GM11168 (cell line): ENCODE measurements at regions not wholly inside any gene's neighbourhood (a gene's known extent, or its start where the extent isn't known, plus 50 kb on each side); places are given as distances from the start of the nearest gene placed in this dataset.

ENCODE experiments used
- in situ Hi-C: fragments of 300-500 bp; cut with MboI; formaldehyde crosslinking; loops from one replicate; pipeline ENCODE4 v1.12.0; 2022; ENCODE audit warnings: low sequenced_read_pairs; ENCODE audit not compliant: unreplicated experiment

DNA sequence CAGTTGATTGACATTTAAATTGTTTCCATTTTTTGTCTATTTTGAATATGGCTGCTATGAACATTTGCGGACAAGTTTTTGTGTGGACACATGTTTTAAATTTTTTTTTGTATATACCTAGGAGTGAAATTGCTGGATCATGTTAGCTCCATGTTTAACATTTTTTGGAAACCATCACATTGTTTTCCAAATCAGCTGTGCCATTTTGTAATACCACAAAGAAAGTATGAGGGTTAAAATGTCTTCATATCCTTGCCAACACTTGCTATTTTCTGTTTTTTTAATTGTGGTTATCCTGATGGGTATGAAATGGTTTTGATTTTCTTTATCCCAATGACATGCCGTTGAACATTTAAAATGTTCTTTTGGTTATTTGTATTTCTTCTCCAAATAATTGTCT lies 52.1 kb downstream of the CARTPT start:
- in situ Hi-C loops, result no loop called here

DNA sequence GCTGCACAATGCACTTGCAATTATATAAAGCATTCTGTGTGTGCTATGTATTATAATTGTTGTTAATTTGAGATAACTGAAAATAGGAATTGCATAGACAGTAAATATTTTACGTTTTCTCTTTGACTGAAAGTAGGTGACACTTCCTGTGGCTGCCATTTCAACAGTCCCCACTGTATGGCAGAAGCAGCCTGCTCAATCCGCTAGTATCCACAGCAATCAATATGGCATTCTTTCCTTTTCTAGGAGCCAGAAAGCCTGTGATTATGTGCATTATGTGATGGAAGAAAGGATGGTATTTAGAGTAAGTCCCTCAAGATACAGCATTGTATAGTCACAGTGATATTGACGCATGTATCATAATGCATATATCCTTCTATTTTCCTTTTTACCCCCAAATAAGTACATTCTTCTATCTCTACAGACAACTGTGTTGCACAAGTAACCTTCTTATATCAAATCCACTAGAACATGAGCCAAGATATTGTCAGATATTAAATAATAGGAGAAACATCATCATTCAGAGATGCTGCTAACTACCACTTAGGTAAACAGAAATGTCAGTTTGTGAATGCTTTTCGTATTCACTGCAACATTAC lies 59.7 kb downstream of the CARTPT start:
- in situ Hi-C loops, result loop anchor here (25.0 kb wide), 2 partner anchors 234 to 534 kb away; partner anchors contain the start of genes MRPS27 and PTCD2

DNA sequence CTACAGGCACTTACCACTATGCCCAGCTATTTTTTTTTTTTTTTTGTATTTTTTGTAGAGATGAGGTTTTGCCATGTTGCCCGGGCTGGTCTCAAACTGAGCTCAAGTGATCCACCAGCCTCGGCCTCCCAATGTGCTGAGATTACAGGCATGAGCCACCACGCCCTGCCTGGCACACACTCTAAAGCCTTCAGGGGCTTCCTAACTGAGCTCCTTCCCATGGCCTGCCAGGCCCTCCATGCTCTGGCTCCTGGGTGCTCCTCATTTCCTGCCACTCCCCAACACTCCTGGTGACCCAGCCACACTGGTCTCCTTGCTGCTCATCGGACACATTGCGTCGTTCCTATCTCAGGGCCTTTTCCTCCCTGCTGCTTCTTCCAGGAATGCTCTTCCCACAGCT lies 61.5 kb downstream of the CARTPT start:
- in situ Hi-C loops, result loop anchor here (25.0 kb wide), 2 partner anchors 232 to 532 kb away; partner anchors contain the start of genes MRPS27 and PTCD2

DNA sequence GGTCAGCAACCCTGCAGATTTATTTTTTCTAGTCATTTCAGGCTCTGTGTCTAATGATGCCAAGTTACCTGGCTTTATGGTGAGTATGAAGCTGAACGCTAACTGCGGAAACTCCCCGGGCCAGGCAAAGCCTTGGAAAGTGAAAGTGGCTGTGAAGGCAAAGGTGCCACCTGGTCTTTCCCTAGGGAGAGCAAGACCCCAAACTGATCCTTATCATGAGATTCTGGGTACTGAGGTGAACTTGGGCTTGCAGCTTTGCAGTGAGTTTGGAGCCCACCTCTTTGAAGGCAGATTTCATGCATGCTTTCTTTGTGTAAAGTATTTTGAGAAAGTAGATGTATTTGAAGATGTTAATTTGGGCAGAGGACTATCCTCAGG lies 63.3 kb downstream of the CARTPT start:
- in situ Hi-C loops, result loop anchor here (25.0 kb wide), 2 partner anchors 230 to 530 kb away; partner anchors contain the start of genes MRPS27 and PTCD2

DNA sequence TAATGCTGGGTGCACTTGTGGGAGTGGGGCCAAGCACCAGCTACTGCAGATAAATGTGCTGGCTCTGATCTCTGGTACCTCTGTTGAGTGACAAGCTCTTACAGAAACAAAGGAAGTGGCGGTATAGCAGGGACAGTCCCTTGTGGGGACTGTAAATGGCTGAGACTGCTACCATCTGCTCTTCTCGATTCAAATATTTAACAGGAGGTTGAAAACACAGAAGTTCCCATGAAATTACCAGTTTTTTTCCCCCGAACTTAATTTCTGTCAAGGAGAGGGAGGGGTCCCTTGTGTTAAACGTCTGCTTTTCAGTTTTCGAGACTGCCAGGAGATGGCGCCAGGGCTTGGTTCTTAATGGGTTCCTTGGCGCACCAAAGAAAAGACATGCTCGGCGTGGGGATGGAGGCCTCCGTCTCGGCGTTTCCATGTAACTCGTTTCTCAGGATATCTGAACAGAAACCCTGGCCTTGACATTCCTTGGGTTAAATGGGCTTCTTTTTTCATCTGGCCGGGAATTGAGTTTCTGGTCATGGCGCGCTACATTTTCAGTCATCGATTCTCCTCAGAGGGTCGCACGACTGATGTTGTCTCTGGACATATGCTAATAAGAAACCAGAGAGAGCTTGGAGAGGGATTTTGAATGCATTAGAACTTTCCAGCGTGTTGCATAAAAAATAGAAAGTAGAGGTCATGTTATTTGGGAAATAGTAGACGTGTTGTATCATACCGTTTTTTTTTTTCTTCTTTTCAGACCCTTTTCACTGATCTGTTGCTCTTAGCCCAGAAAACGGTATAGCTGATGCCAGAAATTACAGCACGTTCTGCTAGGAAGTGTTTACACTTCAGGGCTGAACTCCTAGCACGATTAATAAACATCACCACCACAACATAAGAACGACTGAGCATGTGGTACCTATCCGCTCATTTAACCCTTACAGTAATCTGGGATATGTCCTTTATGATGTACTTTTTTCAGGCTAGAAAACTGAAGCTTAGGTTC lies 64.0 kb downstream of the CARTPT start:
- in situ Hi-C loops, result loop anchor here (25.0 kb wide), 2 partner anchors 229 to 529 kb away; partner anchors contain the start of genes MRPS27 and PTCD2

DNA sequence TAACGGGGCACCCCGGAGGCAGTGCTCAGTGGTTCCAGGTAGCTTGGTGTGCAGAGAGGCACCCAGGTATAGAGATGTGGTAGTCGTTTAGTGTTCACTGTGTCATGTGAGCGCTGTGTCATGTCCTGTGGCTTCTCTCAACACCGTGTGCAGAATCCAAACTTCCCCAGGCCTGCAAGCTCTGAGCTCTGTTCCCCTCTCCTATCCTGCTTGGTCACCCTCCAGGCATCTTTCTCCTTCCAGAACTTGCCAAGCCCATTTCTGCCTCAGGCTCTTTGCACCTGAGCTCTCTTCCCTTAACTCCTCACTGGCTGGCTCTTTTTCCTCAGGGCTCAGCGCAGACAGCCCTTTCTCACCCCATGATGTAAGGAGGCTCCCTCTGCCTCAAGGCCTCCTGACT lies 64.8 kb downstream of the CARTPT start:
- in situ Hi-C loops, result loop anchor here (25.0 kb wide), 2 partner anchors 228 to 528 kb away; partner anchors contain the start of genes MRPS27 and PTCD2

DNA sequence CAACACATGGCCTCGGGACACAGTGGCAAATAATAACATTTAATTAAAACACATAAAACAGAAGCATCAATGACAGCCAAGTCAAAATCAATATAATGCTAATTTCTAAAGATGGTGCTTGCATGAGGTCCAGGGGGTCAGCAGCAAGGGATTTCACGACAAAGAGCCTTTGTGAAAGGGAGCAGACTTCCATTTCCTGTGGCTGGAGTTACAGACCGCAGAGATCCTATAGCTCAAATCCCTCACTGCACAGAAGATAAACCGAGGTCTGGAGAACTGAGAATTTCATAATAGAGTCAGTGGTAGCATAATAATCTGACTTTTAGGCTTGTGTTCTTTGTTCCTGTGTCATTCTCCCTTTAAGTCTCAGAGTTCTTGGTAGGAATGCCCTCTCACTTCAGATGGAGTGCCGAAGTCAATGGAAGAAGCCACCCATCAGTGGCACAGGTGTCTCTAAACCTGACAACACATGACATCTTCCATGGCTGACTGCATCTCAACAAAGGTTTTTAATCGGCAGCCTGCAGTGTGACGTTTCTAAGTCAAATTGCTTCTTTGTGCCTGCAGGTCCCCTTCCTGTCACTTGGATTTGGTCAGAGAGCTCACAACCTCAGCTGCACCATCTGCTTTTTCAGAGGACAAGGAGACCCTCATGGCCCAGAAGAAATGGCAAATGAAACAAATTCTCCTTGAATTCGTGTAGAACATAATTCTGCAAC lies 67.4 kb downstream of the CARTPT start:
- in situ Hi-C loops, result loop anchor here (25.0 kb wide), 2 partner anchors 226 to 526 kb away; partner anchors contain the start of genes MRPS27 and PTCD2

DNA sequence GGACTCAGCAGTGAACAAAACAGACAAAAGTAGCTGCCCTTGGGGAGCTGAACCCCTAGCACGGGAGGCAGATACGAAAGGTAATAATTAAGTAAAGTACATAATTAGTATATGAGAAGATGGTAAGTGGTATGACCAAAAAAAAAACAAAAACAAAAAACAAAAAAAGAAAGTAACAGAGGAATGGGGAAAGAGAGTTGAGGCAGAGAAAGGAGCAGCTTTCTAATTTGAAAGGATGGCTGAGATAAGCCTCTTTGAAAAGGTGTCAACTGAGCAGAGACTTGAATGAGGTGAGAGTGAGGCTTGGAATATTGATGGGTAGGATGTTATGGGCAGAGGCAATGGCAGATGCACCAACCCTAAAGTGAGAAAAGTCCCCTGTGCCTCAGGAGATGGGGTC lies 69.7 kb downstream of the CARTPT start:
- in situ Hi-C loops, result loop anchor here (25.0 kb wide), 2 partner anchors 224 to 524 kb away; partner anchors contain the start of genes MRPS27 and PTCD2

DNA sequence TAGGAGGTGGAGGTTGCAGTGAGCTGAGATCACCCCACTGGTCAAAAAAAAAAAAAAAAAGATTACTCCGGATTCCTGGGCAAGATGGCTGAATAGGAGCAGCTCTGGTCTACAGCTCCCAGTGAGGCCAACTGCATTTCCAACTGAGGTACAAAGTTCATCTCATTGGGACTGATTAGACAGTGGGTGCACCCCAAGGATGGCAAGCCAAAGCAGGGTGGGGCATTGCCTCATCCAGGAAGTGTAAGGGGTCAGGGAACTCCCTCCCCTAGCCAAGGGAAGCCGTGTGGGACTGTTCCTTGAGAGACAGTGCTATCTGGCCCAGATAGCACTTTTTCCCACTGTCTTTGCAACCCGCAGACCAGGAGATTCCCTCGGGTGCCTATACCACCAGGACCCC lies 70.7 kb downstream of the CARTPT start:
- in situ Hi-C loops, result loop anchor here (25.0 kb wide), 2 partner anchors 223 to 523 kb away; partner anchors contain the start of genes MRPS27 and PTCD2

DNA sequence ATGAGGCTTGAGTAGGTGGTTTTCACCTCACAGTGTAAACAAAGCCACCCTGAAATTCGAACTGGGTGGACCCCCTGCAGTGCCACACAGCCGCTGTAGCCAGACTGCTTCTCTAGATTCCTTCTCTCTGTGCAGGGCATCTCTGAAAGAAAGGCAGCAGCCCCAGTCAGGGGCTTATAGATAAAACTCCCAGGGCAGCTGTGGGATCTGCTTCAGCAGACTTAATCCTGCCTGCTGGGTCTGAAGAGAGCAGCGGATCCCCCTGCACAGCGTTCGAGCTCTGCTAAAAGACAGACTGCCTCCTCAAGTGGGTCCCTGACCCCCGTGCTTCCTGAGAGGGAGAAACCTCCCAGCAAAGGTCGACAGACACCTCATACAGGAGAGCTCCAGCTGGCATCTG lies 71.4 kb downstream of the CARTPT start:
- in situ Hi-C loops, result loop anchor here (25.0 kb wide), 2 partner anchors 222 to 522 kb away; partner anchors contain the start of genes MRPS27 and PTCD2

DNA sequence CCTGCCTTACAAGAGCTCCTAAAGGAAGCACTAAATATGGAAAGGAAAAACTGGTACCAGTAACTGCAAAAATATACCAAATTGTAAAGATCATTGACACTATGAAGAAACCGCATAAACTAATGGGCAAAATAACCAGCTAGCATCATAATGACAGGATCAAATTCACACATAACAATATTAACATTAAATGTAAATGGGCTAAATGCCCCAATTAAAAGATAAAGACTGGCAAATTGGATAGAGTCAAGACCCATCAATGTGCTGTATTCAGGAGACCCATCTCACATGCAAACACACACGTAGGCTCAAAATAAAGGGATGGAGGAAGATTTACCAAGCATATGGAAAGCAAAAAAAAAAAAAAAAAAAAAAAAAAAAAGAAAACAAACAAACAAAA lies 73.0 kb downstream of the CARTPT start:
- in situ Hi-C loops, result loop anchor here (25.0 kb wide), 2 partner anchors 220 to 520 kb away; partner anchors contain the start of genes MRPS27 and PTCD2

DNA sequence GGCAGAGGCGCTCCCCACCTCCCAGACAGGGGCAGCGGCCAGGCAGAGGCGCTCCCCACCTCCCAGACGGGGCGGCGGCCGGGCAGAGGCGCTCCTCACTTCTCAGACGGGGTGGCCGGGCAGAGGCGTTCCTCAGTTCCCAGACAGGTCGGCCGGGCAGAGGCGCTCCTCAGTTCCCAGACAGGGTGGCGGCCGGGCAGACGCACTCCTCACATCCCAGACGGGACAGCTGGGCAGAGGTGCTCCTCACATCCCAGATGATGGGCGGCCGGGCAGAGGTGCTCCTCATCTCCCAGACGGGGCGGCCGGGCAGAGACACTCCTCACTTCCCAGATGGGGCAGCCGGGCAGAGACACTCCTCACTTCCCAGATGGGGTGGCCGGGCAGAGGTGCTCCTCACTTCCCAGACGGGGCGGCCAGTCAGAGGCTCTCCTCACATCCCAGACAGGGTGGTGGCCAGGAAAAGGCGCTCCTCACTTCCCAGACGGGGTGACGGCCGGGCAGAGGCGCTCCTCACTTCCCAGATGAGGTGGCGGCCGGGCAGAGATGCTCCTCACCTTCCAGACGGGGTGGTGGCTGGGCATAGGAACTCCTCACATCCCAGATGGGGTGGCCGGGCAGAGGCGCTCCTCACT lies 75.1 kb downstream of the CARTPT start:
- in situ Hi-C loops, result loop anchor here (25.0 kb wide), 2 partner anchors 218 to 518 kb away; partner anchors contain the start of genes MRPS27 and PTCD2

DNA sequence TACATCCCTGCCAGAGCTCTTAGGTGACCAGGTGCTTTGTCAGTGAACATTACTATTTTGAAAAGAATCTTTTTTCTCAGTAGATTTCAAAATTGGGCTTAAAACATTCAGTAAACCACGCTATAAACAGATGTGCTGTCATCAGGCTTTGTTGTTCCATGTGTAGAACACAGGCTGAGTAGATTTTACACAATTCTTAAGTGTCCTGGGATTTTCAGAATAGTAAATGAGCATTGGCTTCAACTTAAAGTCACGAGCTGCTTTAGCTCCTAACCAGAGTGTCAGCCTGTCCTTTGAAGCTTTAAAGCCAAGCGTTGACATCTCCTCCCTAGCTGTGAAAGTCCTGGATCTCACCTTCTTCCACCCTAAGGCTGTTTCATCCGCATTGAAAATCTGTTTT lies 83.6 kb downstream of the CARTPT start:
- in situ Hi-C loops, result no loop called here

DNA sequence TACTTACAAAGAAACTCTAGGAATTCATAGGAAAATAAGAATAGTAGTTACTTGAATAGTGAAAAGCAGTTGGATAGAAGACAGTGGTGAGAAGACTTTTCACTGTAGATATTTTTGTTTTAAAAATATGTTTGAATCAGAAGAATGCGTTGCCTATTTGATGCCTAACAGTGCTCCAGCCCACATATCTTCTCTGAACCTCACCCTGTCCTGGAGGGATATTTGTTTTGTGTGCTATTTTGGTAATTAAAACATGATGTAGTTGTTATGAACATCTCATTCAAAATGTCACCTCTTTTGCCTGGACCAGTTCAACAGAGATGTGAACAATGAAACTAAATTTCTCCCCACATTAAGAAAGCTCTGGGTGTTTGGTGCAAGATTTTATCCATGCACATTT lies 87.6 kb downstream of the CARTPT start:
- in situ Hi-C loops, result no loop called here

DNA sequence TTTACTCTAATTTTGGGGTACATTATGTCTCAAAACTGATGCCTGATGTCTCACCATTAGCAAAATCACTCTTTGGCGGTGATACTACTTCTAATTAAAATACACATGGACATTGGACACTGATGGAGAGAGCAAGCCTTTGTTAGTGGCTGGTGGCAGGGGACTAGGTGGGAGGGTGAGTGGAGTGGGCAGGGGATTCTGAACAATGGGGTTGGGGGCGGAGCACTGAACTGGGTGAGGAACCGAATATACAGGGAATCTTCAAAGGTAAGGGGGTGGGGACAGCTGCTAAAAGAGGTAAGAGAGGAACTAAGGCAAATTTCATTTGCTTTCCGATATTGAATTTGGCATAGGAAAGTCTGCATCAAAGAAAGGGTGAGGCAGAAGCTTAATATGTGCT lies 88.8 kb downstream of the CARTPT start:
- in situ Hi-C loops, result no loop called here

DNA sequence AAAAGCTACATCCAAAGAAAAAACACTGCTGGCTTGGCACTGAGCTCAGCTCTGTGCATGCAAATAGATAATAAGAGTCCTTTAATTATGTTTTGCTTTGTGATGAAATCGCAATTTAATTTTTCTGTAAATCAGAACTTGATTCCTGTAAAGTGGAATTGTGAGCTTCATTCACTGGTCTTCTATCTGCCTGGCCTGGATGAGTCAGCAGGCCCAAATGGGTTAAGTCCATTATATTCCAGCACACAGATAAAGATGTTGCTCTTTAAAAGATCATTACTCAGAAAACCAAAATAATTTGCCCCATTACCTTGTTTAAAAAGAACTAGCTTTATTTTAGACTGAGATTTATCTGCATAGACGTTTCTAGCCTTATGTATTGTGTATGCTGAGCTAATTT lies 90.4 kb downstream of the CARTPT start:
- in situ Hi-C loops, result no loop called here

DNA sequence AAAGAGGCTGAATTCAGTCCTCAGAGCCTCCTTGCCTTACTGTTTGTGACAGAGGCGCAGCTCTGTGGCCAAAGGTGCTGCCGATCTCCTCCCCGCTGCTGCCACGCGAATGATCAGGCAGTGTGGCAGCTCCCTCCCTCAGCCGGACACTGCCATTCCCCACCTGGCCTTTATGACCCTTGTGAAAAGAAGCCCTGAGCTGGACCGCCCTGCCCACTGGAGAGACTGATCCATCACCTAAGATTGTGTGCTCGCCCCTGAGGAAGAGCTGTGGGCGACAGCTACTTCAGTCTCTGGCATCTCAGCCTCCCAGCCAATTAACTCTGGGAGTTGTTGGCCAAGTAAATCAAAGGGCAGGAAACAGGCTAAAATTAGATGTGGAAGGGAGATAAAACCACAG lies 90.9 kb downstream of the CARTPT start:
- in situ Hi-C loops, result no loop called here

DNA sequence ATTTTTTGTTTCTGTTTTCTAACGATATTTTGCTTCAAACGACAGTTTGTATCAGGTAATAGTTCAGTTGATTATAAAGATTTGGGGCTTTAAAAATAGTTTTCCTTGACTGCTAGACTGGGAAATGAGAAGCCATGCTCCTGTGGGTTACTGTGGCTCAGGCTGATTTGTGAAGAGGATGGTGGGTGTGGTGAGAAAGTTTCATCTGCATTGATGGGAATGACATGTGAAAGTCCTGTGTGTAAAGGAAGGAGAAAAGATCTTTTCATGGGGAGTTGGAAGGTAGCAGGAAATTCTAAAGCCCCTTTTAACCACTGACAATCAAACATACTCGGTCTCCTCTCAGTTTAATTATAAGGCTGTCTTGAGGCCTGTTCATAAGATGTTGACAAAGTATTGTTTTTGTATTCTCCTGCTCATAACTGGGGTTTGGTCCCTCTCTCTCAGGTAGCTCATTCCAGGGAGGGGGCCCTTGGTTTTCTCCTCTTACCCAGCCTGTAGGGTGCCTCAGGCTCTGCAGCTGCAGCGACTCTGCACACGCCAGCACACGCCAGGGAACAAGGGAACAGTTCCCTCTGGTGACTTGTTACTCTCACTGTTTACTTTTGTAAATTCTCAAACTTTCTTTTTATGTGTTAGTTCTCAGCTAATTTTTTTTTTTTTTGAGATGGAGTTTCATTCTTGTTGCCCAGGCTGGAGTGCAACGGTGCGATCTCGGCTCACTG lies 91.6 kb downstream of the CARTPT start:
- in situ Hi-C loops, result no loop called here

DNA sequence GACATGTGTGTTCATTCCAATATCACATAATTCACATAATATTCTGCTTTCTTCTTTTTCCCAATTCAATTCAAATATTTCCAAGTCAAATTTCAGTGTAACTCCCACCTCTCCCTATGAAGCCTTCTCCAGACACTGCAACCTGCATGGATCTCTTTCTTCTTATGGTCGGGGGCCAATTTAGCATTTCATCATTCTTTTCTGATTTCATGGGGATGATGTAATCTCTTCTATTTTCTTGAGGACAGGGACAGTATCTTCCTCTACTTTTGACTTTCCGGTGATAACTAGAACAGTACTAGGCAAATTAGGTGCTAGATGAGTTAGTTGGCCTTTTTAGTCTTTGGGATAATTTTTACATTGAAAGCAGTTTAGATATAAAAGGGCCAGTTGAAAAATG lies 92.7 kb downstream of the CARTPT start:
- in situ Hi-C loops, result no loop called here
